HG02973 (cell line): ENCODE measurements at regions not wholly inside any gene's neighbourhood (a gene's known extent, or its start where the extent isn't known, plus 50 kb on each side); places are given as distances from the start of the nearest gene placed in this dataset.

Experiments used
- ATAC-seq: cut with Tn5 transposase; IDR thresholded peaks from one replicate; pipeline ENCODE4 v1.9.1; 2021; ENCODE audit warnings: moderate library complexity; ENCODE audit not compliant: unreplicated experiment

- no peak for ATAC-seq
These were observed 59.7 kb upstream of the TNRC6C start for GRCh38 chr17:77898521-77899434.

GRCh38 chr17:77899498-77899897 lies 59.0 kb upstream of the TNRC6C start:
- ATAC-seq: no peak

GRCh38 chr17:77901481-77901880 lies 57.0 kb upstream of the TNRC6C start:
- ATAC-seq: no peak

GRCh38 chr17:77905266-77905665 lies 53.2 kb upstream of the TNRC6C start:
- no peak for ATAC-seq

GRCh38 chr17:77905766-77906165 lies 52.7 kb upstream of the TNRC6C start:
- ATAC-seq: no peak

- ATAC-seq: no peak
These were observed 52.1 kb upstream of the TNRC6C start for GRCh38 chr17:77906377-77906871.

- no peak for ATAC-seq
These were observed 50.7 kb upstream of the TNRC6C start for GRCh38 chr17:77907497-77908461.

- ATAC-seq: no peak
These were observed 50.0 kb upstream of the TNRC6C start for GRCh38 chr17:77908501-77908900.
